Memory B cell (primary cell): ENCODE measurements at regions not wholly inside any gene's neighbourhood (a gene's known extent, or its start where the extent isn't known, plus 50 kb on each side); places are given as distances from the start of the nearest gene placed in this dataset.
A peak's percentile ranks its signal among the peaks of the same experiment; 100 is the strongest.

Experiments used
- ATAC-seq: fragments of 150-1000 bp; cut with Tn5 transposase; 2 replicates; pipeline ENCODE4 v1.10.0; 2021; ENCODE audit warnings: low read depth, mild to moderate bottlenecking, moderate library complexity
- DNase-seq, 2 donors: peaks; one replicate each; pipeline ENCODE4 v3.0.0; 2022; ENCODE audit warnings: low spot score in 2 of 2
- H3K27ac Mint-ChIP-seq: one replicate; pipeline ENCODE4 v1.8.0; 2022; ENCODE audit warnings: mild to moderate bottlenecking, moderate library complexity, mixed read lengths
- H3K27me3 Mint-ChIP-seq: one replicate; pipeline ENCODE4 v1.8.0; 2022; ENCODE audit warnings: mixed read lengths
- H3K36me3 Mint-ChIP-seq: one replicate; pipeline ENCODE4 v1.8.0; 2022; ENCODE audit warnings: mild to moderate bottlenecking, mixed read lengths
- H3K4me1 Mint-ChIP-seq: one replicate; pipeline ENCODE4 v1.8.0; 2022; ENCODE audit warnings: mixed read lengths
- H3K4me3 Mint-ChIP-seq: one replicate; pipeline ENCODE4 v1.8.0; 2022; ENCODE audit warnings: mild to moderate bottlenecking, moderate library complexity, mixed read lengths
- H3K9me3 Mint-ChIP-seq: one replicate; pipeline ENCODE4 v1.8.0; 2022; ENCODE audit warnings: mixed read lengths

DNA sequence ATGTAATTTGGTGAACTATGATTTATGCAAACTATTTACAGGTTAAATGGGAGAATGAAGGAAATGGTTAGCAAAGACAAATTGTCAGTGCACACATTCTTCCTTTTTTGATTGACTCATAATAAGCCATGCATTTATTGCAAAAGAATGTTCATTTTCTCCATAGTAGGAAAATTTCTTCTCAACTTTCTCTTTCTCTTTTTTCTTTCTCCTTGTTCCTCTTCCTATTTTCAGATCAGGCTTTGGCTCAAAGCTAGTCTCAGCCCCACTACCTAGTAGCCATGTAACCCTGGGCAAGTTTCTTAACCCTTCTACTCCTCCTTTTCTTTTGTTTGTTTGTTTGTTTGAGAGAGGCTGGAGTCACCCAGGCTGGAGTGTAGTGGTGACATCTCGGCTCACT lies 156.6 kb downstream of the PIK3R1 start:
- H3K27ac Mint-ChIP-seq = no peak overlapping the region
- DNase-seq (no peak), ATAC-seq (no peak)
- H3K4me3 Mint-ChIP-seq = no peak overlapping the region
- H3K36me3 Mint-ChIP-seq = peaks cover 4% of the 10 kb centered on the region
- H3K9me3 Mint-ChIP-seq = peaks cover 1% of the 10 kb centered on the region
- H3K27me3 Mint-ChIP-seq = peaks cover 11% of the 10 kb centered on the region
- peaks cover 16% of the 10 kb centered on the region for H3K4me1 Mint-ChIP-seq

DNA sequence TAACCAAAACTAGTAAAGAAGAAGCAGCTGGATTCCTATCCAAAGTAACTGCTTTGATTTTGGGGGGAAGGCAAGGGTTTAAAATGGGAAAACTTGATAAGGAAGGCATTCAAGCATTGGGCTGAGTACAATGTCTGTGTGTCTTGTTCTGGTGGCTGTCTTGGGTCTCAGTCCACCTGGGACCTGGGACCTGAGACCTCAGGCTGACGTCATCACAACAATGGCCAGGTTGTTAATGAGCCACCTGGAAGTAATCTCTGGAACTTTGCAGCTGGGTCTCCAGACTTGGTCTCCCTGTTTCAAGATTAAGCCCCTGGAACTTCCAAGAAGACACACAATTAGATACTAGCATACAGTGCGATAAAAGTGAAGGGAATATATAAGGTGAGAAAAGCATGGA lies 157.5 kb downstream of the PIK3R1 start:
- ATAC-seq (no peak), DNase-seq (no peak)
- Mint-ChIP-seq H3K4me1 (peaks cover 18% of the 10 kb centered on the region), H3K27ac (no peak overlapping the region), H3K9me3 (peaks cover 1% of the 10 kb centered on the region), H3K36me3 (peaks cover 4% of the 10 kb centered on the region), H3K27me3 (peaks cover 13% of the 10 kb centered on the region), H3K4me3 (no peak overlapping the region)

DNA sequence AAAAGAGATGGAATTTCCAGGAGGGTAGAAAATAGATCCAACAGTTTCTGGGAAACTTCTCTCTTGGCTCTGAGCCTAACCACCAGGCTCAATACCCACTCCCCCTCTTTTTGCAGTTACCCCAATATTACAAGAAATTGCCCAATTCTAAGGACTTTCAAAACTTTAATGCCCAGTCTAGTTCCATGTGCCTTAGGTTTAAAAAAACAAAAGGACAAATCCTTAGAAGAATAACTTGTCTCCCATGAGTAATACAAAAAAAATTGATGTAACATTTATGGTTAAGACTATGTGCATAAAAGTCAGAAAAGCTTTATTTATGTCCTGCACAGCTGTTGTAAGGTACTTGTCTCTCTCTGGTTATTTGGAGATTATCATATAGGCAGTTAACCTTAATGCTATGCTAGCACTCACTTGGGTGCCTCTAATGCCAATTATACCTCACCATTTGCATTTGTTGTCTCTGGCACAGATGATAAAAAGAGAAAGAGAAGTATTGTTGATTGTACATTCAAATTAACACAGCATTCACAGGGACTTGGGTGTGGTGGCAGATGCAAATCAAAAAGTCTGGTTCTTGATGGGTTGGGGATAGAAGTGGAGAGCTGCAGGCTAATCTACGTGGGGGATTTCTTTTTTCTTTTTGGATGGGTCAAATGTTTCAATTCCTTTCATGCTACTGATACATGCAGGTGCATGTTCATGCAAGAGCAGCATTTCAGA lies 159.4 kb downstream of the PIK3R1 start:
- Mint-ChIP-seq H3K36me3 (peaks cover 4% of the 10 kb centered on the region), H3K4me3 (peak overlapping the region; percentile 2), H3K27ac (no peak overlapping the region), H3K9me3 (peaks cover 1% of the 10 kb centered on the region), H3K27me3 (peaks cover 14% of the 10 kb centered on the region), H3K4me1 (peaks cover 11% of the 10 kb centered on the region)
- peak; percentile 35 for ATAC-seq
- no peak for DNase-seq

GRCh38 chr5:68375540-68375939 lies 160.0 kb downstream of the PIK3R1 start:
- H3K4me1 Mint-ChIP-seq = peaks cover 13% of the 10 kb centered on the region

DNA sequence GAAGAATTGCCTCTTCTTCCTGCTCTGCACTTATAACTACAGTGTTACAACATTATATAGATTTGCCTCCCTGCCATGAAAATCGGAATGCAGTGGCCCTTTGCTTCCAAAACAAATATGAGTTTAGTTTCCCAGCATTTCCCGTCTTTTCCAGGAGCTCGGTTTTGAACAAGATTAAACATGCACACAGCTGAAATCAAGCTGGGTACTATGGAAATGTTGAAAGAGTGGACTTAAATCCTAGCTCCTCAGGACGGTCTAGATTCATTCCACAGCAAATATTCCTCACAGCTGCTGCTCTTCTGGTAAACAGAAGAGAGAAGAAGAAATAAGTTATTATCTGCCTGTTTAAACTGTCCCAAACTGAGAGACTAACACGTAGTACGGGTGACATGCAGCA lies 161.4 kb downstream of the PIK3R1 start:
- ATAC-seq = no peak
- Mint-ChIP-seq H3K36me3 (peaks cover 4% of the 10 kb centered on the region), H3K27me3 (peaks cover 15% of the 10 kb centered on the region), H3K4me3 (no peak overlapping the region), H3K27ac (no peak overlapping the region), H3K9me3 (peaks cover 1% of the 10 kb centered on the region), H3K4me1 (peaks cover 13% of the 10 kb centered on the region)
- no peak for DNase-seq

More at GRCh38 chr5:68375540-68375939, 160.0 kb downstream of the PIK3R1 start:
- Mint-ChIP-seq H3K27me3 (peaks cover 17% of the 10 kb centered on the region), H3K9me3 (peaks cover 1% of the 10 kb centered on the region), H3K4me3 (no peak overlapping the region), H3K36me3 (peaks cover 4% of the 10 kb centered on the region), H3K27ac (no peak overlapping the region)
- DNase-seq (no peak), ATAC-seq (no peak)

- Mint-ChIP-seq H3K27me3 (peaks cover 14% of the 10 kb centered on the region), H3K36me3 (peaks cover 4% of the 10 kb centered on the region), H3K4me1 (peaks cover 13% of the 10 kb centered on the region), H3K9me3 (peaks cover 1% of the 10 kb centered on the region), H3K4me3 (no peak overlapping the region), H3K27ac (no peak overlapping the region)
- no peak for ATAC-seq
- no peak for DNase-seq
Measured at GRCh38 chr5:68377733-68378132, 162.2 kb downstream of the PIK3R1 start.

DNA sequence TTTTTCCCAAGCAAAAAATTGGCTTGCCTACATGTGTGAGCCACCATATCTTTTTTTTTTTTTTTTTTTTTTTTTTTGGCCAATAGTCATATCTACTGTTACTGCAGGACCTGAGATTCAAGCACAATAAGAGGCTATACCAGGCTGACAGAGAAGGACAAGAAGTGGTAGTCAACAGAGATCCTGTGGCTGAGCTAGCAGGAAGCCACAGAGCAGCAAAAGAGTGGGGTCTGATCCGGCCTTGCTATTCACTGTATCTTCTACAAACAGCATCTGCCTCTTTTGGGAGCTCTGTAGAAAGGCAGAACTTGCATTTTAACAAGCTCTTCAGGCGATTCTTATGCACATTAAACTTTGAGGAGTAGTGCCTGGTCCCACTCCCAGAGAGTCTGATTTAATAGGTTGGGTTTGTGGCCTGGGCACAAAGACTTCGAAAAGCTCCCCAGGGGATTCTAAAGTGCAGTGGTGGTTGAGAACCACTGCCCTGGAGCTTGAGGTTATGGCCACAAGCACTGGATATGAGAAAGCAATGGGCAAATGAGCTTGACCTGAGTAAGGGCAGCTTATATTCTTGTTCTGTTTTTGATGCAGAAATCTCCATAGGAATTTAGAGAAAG lies 162.8 kb downstream of the PIK3R1 start:
- ATAC-seq (no peak), DNase-seq (no peak)
- Mint-ChIP-seq H3K4me3 (no peak overlapping the region), H3K36me3 (peaks cover 2% of the 10 kb centered on the region), H3K9me3 (peaks cover 1% of the 10 kb centered on the region), H3K27ac (no peak overlapping the region), H3K27me3 (peaks cover 12% of the 10 kb centered on the region), H3K4me1 (peaks cover 13% of the 10 kb centered on the region)

- peaks cover 11% of the 10 kb centered on the region for H3K27me3 Mint-ChIP-seq
- H3K9me3 Mint-ChIP-seq = no peaks in the 10 kb centered on the region
- H3K27ac Mint-ChIP-seq = no peak overlapping the region
- DNase-seq (no peak), ATAC-seq (no peak)
- no peak overlapping the region for H3K4me3 Mint-ChIP-seq
- H3K4me1 Mint-ChIP-seq = peaks cover 13% of the 10 kb centered on the region
- H3K36me3 Mint-ChIP-seq = no peaks in the 10 kb centered on the region
Measured at GRCh38 chr5:68379275-68380036, 163.9 kb downstream of the PIK3R1 start.

GRCh38 chr5:68380078-68380477 lies 164.5 kb downstream of the PIK3R1 start:
- Mint-ChIP-seq H3K4me3 (no peak overlapping the region), H3K36me3 (no peaks in the 10 kb centered on the region), H3K27me3 (peaks cover 13% of the 10 kb centered on the region), H3K27ac (no peak overlapping the region), H3K4me1 (peaks cover 10% of the 10 kb centered on the region), H3K9me3 (no peaks in the 10 kb centered on the region)
- no peak for ATAC-seq
- DNase-seq = no peak

DNA sequence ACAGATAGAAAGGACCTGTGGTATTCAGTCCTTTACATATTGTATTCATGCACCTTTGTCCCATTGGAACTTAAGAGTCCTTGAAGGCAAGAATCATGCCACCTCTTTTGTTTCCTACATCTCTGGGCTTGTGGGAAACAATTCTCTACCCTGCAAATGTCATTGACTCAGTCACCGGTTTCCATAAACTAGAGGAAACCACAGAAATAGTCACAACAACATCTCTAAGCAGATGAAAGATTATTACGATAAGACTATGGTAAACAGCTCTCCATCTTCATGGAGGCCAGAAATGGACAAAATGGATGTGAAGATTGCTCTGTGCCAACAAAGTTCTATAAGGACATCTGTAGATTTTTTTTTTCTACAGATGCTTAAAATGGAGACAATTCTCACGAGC lies 165.5 kb downstream of the PIK3R1 start:
- H3K4me3 Mint-ChIP-seq = no peak overlapping the region
- H3K27ac Mint-ChIP-seq = no peak overlapping the region
- no peaks in the 10 kb centered on the region for H3K9me3 Mint-ChIP-seq
- H3K4me1 Mint-ChIP-seq = peaks cover 4% of the 10 kb centered on the region
- ATAC-seq (no peak), DNase-seq (no peak)
- peaks cover 8% of the 10 kb centered on the region for H3K27me3 Mint-ChIP-seq
- H3K36me3 Mint-ChIP-seq = no peaks in the 10 kb centered on the region

DNA sequence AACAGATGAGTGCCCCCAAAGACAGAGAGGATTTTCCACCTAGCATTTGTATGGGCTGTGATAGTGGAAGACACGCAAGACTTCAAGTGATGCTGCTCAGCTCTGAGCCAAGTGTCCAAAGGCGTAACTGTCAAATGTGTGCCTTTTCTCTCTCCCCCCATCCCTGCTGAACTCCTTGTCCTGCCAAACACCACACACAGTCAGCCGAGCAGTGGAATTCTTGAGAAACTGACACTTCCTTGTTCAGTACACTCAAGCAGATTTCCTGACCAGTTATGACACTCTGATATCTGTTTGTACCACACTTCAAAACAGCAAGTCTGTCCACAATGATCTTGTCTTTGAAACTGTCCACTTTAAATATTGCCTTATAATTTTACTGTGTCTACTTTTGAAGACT lies 166.4 kb downstream of the PIK3R1 start:
- no peak for DNase-seq
- no peak overlapping the region for H3K27ac Mint-ChIP-seq
- no peak for ATAC-seq
- H3K36me3 Mint-ChIP-seq = no peaks in the 10 kb centered on the region
- peaks cover 11% of the 10 kb centered on the region for H3K27me3 Mint-ChIP-seq
- peaks cover 4% of the 10 kb centered on the region for H3K4me1 Mint-ChIP-seq
- H3K9me3 Mint-ChIP-seq = no peaks in the 10 kb centered on the region
- H3K4me3 Mint-ChIP-seq = no peak overlapping the region

DNA sequence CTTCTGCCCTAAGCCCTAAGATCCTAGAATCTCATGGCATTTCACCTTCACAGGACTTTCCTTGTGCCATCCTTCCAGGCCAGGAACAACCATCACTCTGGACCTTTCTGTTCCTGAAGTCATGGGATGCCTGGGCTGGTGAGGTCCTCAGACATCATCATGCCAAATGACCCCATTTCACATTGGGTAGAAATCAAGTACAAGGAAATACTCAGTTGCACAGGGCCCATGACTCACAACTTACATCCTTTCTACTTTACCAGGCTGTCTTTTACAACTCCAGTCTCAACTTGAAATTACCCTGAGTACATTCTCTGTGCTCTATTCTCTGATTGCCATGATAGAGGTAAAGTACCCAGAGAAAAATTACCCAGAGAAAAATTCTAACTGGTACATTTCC lies 167.1 kb downstream of the PIK3R1 start:
- peaks cover 4% of the 10 kb centered on the region for H3K4me1 Mint-ChIP-seq
- no peak overlapping the region for H3K27ac Mint-ChIP-seq
- H3K9me3 Mint-ChIP-seq = no peaks in the 10 kb centered on the region
- no peak overlapping the region for H3K4me3 Mint-ChIP-seq
- no peak for ATAC-seq
- peaks cover 11% of the 10 kb centered on the region for H3K27me3 Mint-ChIP-seq
- no peak for DNase-seq
- no peaks in the 10 kb centered on the region for H3K36me3 Mint-ChIP-seq

- Mint-ChIP-seq H3K4me3 (no peak overlapping the region), H3K27ac (no peak overlapping the region), H3K4me1 (peaks cover 2% of the 10 kb centered on the region), H3K9me3 (no peaks in the 10 kb centered on the region), H3K27me3 (peaks cover 9% of the 10 kb centered on the region), H3K36me3 (no peaks in the 10 kb centered on the region)
- no peak for ATAC-seq
- DNase-seq = no peak
Measured at GRCh38 chr5:68383888-68384310, 168.3 kb downstream of the PIK3R1 start.

DNA sequence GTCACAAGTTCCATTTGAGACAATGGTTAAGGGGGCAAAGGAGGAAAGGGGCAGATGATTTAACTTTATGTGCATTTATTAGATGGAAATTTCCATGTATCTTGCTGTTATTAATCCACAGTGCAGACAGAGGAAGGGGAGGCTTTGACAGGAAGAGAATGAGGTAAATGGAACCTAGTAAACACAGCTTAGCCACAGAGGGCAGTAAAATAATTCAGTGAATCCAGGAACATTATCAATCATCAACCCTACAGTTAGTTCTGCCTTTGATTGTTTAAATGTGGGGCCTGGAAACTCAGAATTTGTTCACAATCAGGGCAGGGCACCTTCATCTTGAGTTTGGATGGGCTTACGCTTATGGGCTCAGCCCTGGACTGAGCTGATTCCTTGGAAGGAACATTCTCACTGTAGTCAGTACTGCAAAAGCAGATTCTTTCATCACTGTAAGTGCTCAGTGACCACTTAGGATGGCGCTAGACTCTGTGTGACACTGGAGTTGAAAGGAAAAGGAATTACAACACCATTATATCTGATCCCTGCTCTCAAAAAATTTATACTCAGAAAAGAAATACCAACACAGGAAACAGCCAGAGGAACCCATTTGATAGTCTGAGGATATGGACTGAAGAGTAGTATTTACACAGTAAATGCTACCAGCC lies 169.5 kb downstream of the PIK3R1 start:
- Mint-ChIP-seq H3K9me3 (no peaks in the 10 kb centered on the region), H3K27ac (peak overlapping the region; percentile 68), H3K4me1 (peaks cover 2% of the 10 kb centered on the region), H3K36me3 (no peaks in the 10 kb centered on the region), H3K4me3 (no peak overlapping the region), H3K27me3 (peaks cover 7% of the 10 kb centered on the region)
- ATAC-seq = no peak
- no peak for DNase-seq
